HepG2 (cell line): ENCODE measurements at regions not wholly inside any gene's neighbourhood (a gene's known extent, or its start where the extent isn't known, plus 50 kb on each side); places are given as distances from the start of the nearest gene placed in this dataset.

Experiments used
- ATAC-seq: fragments of 200-7000 bp; cut with Tn5 transposase; 3 replicates; pipeline ENCODE4 v1.9.1; 2020; ENCODE audit warnings: mild to moderate bottlenecking, moderate library complexity
- BruUV-seq: library from RNA; stranded (reverse); fragments of 400-500 nt; replicated peaks from 2 replicates; lab custom pipeline; 2021; lab: Mats Ljungman, UMichigan
- CTCF ChIA-PET: fragments of 300-600 bp; formaldehyde crosslinking; extraction: SDS; loops from one replicate; lab custom pipeline; 2021; ENCODE audit warnings: low total read pairs, inconsistent platforms, low intra/inter-chr PET ratio; lab: Yijun Ruan, JAX
- POLR2A ChIA-PET: fragments of 350-600 bp; sonication (Branson Sonifier 250); formaldehyde crosslinking; loops from one replicate; lab custom pipeline; 2020; ENCODE audit warnings: antibody characterized with exemption, inconsistent platforms; lab: Yijun Ruan, JAX
- DNase-seq: peaks from one replicate; pipeline ENCODE4 v3.0.0-alpha.2; 2015; ENCODE audit warnings: low spot score
- FAIRE-seq: peaks from 3 replicates; lab custom pipeline; 2011; peaks lifted over from hg19 to GRCh38; lab: Jason Lieb, UNC
- H2AFZ ChIP-seq: one replicate; pipeline ENCODE4 v1.6.1; 2011; ENCODE audit warnings: low read length, inconsistent platforms
- H3K27ac ChIP-seq: fragments of 300-600 bp; 3 replicates; pipeline ENCODE4 v1.8.0; 2011; ENCODE audit warnings: mixed run types, mild to moderate bottlenecking, mixed read lengths, low read length, inconsistent platforms; ENCODE audit not compliant: insufficient read depth; ENCODE audit errors: extremely low read length
- H3K27me3 ChIP-seq, 2 experiments: fragments of 200-600 bp in 1 of 2; 2 replicates in 1 of 2; 3 replicates in 1 of 2; pipeline versions ENCODE4 v1.6.0 to v1.8.0; 2011; ENCODE audit warnings: low read length in 2 of 2, mild to moderate bottlenecking in 2 of 2, moderate library complexity in 2 of 2, inconsistent platforms in 1 of 2; ENCODE audit not compliant: insufficient read depth in 2 of 2, control insufficient read depth in 1 of 2
- H3K36me3 ChIP-seq, 2 experiments: fragments of 200-600 bp in 1 of 2; replicated peaks in 1 of 2; 2 replicates in 1 of 2; 3 replicates in 1 of 2; pipeline versions ENCODE4 v1.5.1 to v1.8.0; 2011; ENCODE audit warnings: low read length in 2 of 2, inconsistent platforms in 1 of 2; ENCODE audit not compliant: insufficient read depth in 2 of 2, control insufficient read depth in 1 of 2
- H3K4me1 ChIP-seq: 2 replicates; pipeline ENCODE4 v1.5.1; 2012; ENCODE audit warnings: low read length, inconsistent platforms; ENCODE audit not compliant: insufficient read depth
- H3K4me2 ChIP-seq: 2 replicates; pipeline ENCODE4 v1.6.0; 2011; ENCODE audit warnings: low read depth, low read length, inconsistent platforms
- H3K4me3 ChIP-seq, 3 experiments: fragments of 200-600 bp in 1 of 3; sonication (generic), shearing (Covaris generic) in 1 of 3; replicated peaks in 1 of 3; 2 replicates each; pipeline ENCODE4 v1.5.1; 2011 to 2016; ENCODE audit warnings: low read length in 3 of 3, inconsistent platforms in 2 of 3, low read depth in 2 of 3, mild to moderate bottlenecking in 2 of 3, control low read depth in 1 of 3, mixed read lengths in 1 of 3; ENCODE audit not compliant: insufficient read depth in 1 of 3
- H3K79me2 ChIP-seq: one replicate; pipeline ENCODE4 v1.6.1; 2011; ENCODE audit warnings: low read length, inconsistent platforms; ENCODE audit not compliant: insufficient read depth
- H3K9ac ChIP-seq: 2 replicates; pipeline ENCODE4 v1.6.0; 2011; ENCODE audit warnings: mild to moderate bottlenecking, low read depth, low read length, inconsistent platforms; ENCODE audit not compliant: insufficient read depth
- H3K9me3 ChIP-seq: 2 replicates; pipeline ENCODE4 v1.5.1; 2012; ENCODE audit warnings: mild to moderate bottlenecking, low read length
- H4K20me1 ChIP-seq: 2 replicates; pipeline ENCODE4 v1.6.0; 2011; ENCODE audit warnings: inconsistent platforms, mild to moderate bottlenecking, low read length, moderate library complexity; ENCODE audit not compliant: insufficient read depth
- CCAR2 ChIP-seq: fragments of 200-400 bp; formaldehyde crosslinking; optimal IDR thresholded peaks from 2 replicates; pipeline ENCODE3; 2018; ENCODE audit warnings: low read depth, mild to moderate bottlenecking, low read length, moderate library complexity
- FOXA3 ChIP-seq: IDR thresholded peaks from 2 replicates; pipeline ENCODE4 v1.6.1; 2016; ENCODE audit warnings: missing genetic modification reagents, missing compliant biosample characterization
- MIER2 ChIP-seq: IDR thresholded peaks from 2 replicates; pipeline ENCODE4 v1.6.1; 2016; ENCODE audit warnings: missing biosample characterization, missing genetic modification reagents
- NFKB2 ChIP-seq: sonication (generic); formaldehyde crosslinking; IDR thresholded peaks from 2 replicates; pipeline ENCODE4 v1.4.0; 2020; ENCODE audit warnings: missing genetic modification reagents, borderline replicate concordance
- NFYC ChIP-seq: IDR thresholded peaks from 2 replicates; pipeline ENCODE4 v1.6.1; 2016; ENCODE audit warnings: missing genetic modification reagents, missing compliant biosample characterization
- TCF7L2 ChIP-seq: IDR thresholded peaks from 2 replicates; pipeline ENCODE4 v1.6.1; 2011; ENCODE audit warnings: mild to moderate bottlenecking, low read depth, low read length, moderate library complexity
- ZBTB8A ChIP-seq: sonication (generic); formaldehyde crosslinking; IDR thresholded peaks from 2 replicates; pipeline ENCODE4 v1.4.0; 2020; ENCODE audit warnings: mild to moderate bottlenecking, low read depth, missing genetic modification reagents, borderline replicate concordance
- ZNF441 ChIP-seq: sonication (generic); formaldehyde crosslinking; IDR thresholded peaks from 2 replicates; pipeline ENCODE4 v1.7.0; 2021; ENCODE audit warnings: missing genetic modification reagents, borderline replicate concordance
- ZNF558 ChIP-seq: sonication (generic); formaldehyde crosslinking; IDR thresholded peaks from 2 replicates; pipeline ENCODE4 v1.9.0; 2022; ENCODE audit warnings: mild to moderate bottlenecking, missing genetic modification reagents, borderline replicate concordance
- ZNF761 ChIP-seq: sonication (generic); formaldehyde crosslinking; conservative IDR thresholded peaks from 2 replicates; pipeline ENCODE4 v1.4.0; 2020; ENCODE audit warnings: mild to moderate bottlenecking, missing genetic modification reagents
- ZSCAN29 ChIP-seq: sonication (generic); formaldehyde crosslinking; conservative IDR thresholded peaks from 2 replicates; pipeline ENCODE4 v1.4.0; 2020; ENCODE audit warnings: mild to moderate bottlenecking, missing genetic modification reagents
- WGBS: methylation state at CpG from one replicate; pipeline ENCODE4 v1.1.6; 2017; ENCODE audit warnings: low lambda C conversion rate; 5-methylcytosine and 5-hydroxymethylcytosine counted together
- in situ Hi-C: cut with HindIII; loops from 2 replicates; pipeline ENCODE4 v1.10.0; 2017; ENCODE audit warnings: low pct_unique_long_range_greater_than_20kb; ENCODE audit not compliant: extremely low pct_ligation_motif_present
- intact Hi-C: fragments of 100-400 bp; cut with micrococcal nuclease; formaldehyde crosslinking; loops from one replicate; pipeline ENCODE4 v1.10.0; 2022; ENCODE audit not compliant: unreplicated experiment
- TF ChIP-seq, protein P1 (sequence below): fragments of 450-650 bp; IDR thresholded peaks from 2 replicates; pipeline ENCODE4 v1.6.1; 2017
- TF ChIP-seq, protein P2 (sequence below): sonication (generic); formaldehyde crosslinking; conservative IDR thresholded peaks from 2 replicates; pipeline ENCODE4 v1.5.0; 2020; ENCODE audit warnings: missing genetic modification reagents
- TF ChIP-seq, protein P3 (sequence below): sonication (generic); formaldehyde crosslinking; IDR thresholded peaks from 2 replicates; pipeline ENCODE4 v1.5.1; 2020; ENCODE audit warnings: mild to moderate bottlenecking, missing genetic modification reagents, moderate library complexity
- TF ChIP-seq, protein P4 (sequence below): sonication (generic); formaldehyde crosslinking; IDR thresholded peaks from 2 replicates; pipeline ENCODE4 v1.4.0; 2020; ENCODE audit warnings: missing genetic modification reagents, mild to moderate bottlenecking, borderline replicate concordance

DNA sequence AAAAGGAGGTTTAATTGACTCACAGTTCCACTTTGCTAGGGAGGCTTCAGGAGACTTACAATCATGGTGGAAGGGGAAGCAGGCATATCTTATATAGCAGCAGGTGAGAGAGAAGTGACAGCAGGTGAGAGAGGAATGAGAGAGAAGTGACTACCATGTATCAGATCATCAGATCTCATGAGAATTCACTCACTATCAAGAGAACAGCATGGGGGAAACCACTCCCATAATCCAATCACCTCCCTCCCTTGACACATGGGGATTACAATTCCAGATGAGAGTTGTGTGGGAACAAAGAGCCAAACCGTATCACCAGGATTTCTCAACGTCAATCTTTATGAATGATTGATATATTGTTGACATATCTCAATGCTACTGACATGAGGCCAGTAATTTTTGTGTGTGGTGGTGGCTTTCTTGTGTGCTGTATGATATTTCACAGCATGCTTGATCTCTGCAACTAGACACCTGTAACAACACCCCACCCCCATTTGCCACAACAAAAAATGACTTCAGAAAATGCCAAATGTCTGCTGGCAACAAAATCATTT is 1470.9 kb upstream of the SEL1L start:
- no peak overlapping the region for H3K9ac ChIP-seq
- ATAC-seq = no peak
- H3K4me2 ChIP-seq = no peak overlapping the region
- no peaks in the 10 kb centered on the region for H3K4me1 ChIP-seq
- intact Hi-C loops = no loop called here
- FAIRE-seq = no peak
- DNase-seq = no peak
- no peaks in the 10 kb centered on the region for H3K27me3 ChIP-seq
- H3K36me3 ChIP-seq = no peaks in the 10 kb centered on the region
- no peak overlapping the region for H3K27ac ChIP-seq
- BruUV-seq = no TSS peak
- in situ Hi-C loops = no loop called here
- H3K4me3 ChIP-seq = no peak overlapping the region
- ChIA-PET POLR2A (no interaction called here), CTCF (no interaction called here)
- H3K79me2 ChIP-seq = no peaks in the 10 kb centered on the region
- H4K20me1 ChIP-seq = no peaks in the 10 kb centered on the region
- WGBS = 0% methylated on average over 2 of the region's 2 CpGs
- no peak overlapping the region for H2AFZ ChIP-seq
- H3K9me3 ChIP-seq = peaks cover 81% of the 10 kb centered on the region
- TF ChIP-seq, protein P1, sequence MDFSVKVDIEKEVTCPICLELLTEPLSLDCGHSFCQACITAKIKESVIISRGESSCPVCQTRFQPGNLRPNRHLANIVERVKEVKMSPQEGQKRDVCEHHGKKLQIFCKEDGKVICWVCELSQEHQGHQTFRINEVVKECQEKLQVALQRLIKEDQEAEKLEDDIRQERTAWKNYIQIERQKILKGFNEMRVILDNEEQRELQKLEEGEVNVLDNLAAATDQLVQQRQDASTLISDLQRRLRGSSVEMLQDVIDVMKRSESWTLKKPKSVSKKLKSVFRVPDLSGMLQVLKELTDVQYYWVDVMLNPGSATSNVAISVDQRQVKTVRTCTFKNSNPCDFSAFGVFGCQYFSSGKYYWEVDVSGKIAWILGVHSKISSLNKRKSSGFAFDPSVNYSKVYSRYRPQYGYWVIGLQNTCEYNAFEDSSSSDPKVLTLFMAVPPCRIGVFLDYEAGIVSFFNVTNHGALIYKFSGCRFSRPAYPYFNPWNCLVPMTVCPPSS = no peak
- no peak for TF ChIP-seq ZNF441 (CRISPR knock-in tag)
- TF ChIP-seq NFYC (CRISPR knock-in tag) = no peak
- TF ChIP-seq, protein P2, sequence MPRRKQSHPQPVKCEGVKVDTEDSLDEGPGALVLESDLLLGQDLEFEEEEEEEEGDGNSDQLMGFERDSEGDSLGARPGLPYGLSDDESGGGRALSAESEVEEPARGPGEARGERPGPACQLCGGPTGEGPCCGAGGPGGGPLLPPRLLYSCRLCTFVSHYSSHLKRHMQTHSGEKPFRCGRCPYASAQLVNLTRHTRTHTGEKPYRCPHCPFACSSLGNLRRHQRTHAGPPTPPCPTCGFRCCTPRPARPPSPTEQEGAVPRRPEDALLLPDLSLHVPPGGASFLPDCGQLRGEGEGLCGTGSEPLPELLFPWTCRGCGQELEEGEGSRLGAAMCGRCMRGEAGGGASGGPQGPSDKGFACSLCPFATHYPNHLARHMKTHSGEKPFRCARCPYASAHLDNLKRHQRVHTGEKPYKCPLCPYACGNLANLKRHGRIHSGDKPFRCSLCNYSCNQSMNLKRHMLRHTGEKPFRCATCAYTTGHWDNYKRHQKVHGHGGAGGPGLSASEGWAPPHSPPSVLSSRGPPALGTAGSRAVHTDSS (CRISPR knock-in tag) = no peak
- no peak for TF ChIP-seq FOXA3 (CRISPR knock-in tag)
- TF ChIP-seq ZNF558 (CRISPR knock-in tag) = no peak
- TF ChIP-seq CCAR2 = no peak
- TF ChIP-seq, protein P3, sequence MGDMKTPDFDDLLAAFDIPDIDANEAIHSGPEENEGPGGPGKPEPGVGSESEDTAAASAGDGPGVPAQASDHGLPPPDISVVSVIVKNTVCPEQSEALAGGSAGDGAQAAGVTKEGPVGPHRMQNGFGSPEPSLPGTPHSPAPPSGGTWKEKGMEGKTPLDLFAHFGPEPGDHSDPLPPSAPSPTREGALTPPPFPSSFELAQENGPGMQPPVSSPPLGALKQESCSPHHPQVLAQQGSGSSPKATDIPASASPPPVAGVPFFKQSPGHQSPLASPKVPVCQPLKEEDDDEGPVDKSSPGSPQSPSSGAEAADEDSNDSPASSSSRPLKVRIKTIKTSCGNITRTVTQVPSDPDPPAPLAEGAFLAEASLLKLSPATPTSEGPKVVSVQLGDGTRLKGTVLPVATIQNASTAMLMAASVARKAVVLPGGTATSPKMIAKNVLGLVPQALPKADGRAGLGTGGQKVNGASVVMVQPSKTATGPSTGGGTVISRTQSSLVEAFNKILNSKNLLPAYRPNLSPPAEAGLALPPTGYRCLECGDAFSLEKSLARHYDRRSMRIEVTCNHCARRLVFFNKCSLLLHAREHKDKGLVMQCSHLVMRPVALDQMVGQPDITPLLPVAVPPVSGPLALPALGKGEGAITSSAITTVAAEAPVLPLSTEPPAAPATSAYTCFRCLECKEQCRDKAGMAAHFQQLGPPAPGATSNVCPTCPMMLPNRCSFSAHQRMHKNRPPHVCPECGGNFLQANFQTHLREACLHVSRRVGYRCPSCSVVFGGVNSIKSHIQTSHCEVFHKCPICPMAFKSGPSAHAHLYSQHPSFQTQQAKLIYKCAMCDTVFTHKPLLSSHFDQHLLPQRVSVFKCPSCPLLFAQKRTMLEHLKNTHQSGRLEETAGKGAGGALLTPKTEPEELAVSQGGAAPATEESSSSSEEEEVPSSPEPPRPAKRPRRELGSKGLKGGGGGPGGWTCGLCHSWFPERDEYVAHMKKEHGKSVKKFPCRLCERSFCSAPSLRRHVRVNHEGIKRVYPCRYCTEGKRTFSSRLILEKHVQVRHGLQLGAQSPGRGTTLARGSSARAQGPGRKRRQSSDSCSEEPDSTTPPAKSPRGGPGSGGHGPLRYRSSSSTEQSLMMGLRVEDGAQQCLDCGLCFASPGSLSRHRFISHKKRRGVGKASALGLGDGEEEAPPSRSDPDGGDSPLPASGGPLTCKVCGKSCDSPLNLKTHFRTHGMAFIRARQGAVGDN (CRISPR knock-in tag) = no peak
- no peak for TF ChIP-seq ZSCAN29 (CRISPR knock-in tag)
- no peak for TF ChIP-seq ZNF761 (CRISPR knock-in tag)
- no peak for TF ChIP-seq NFKB2 (CRISPR knock-in tag)
- no peak for TF ChIP-seq ZBTB8A
- TF ChIP-seq MIER2 (CRISPR knock-in tag) = no peak
- TF ChIP-seq TCF7L2 = no peak
- TF ChIP-seq, protein P4, sequence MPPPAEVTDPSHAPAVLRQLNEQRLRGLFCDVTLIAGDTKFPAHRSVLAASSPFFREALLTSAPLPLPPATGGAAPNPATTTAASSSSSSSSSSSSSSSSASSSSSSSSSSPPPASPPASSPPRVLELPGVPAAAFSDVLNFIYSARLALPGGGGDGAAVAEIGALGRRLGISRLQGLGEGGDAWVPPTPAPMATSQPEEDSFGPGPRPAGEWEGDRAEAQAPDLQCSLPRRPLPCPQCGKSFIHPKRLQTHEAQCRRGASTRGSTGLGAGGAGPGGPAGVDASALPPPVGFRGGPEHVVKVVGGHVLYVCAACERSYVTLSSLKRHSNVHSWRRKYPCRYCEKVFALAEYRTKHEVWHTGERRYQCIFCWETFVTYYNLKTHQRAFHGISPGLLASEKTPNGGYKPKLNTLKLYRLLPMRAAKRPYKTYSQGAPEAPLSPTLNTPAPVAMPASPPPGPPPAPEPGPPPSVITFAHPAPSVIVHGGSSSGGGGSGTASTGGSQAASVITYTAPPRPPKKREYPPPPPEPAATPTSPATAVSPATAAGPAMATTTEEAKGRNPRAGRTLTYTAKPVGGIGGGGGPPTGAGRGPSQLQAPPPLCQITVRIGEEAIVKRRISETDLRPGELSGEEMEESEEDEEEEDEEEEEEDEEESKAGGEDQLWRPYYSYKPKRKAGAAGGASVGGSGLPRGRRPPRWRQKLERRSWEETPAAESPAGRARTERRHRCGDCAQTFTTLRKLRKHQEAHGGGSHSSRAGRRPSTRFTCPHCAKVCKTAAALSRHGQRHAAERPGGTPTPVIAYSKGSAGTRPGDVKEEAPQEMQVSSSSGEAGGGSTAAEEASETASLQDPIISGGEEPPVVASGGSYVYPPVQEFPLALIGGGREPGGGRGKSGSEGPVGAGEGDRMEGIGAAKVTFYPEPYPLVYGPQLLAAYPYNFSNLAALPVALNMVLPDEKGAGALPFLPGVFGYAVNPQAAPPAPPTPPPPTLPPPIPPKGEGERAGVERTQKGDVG (CRISPR knock-in tag) = no peak
